GM12878 (cell line): ENCODE measurements at regions not wholly inside any gene's neighbourhood (a gene's known extent, or its start where the extent isn't known, plus 50 kb on each side); places are given as distances from the start of the nearest gene placed in this dataset.

ENCODE experiments used
- ATAC-seq: fragments of 200-7000 bp; cut with Tn5 transposase; 3 replicates; pipeline ENCODE4 v1.9.1; 2020; ENCODE audit warnings: mild to moderate bottlenecking, moderate library complexity
- BruUV-seq: library from RNA; stranded (reverse); fragments of 400-500 nt; replicated peaks from 2 replicates; lab custom pipeline; 2021; lab: Mats Ljungman, UMichigan
- CTCF ChIA-PET: fragments of 300-600 bp; sonication (Branson Sonifier 250); formaldehyde crosslinking; extraction: SDS; loops from one replicate; lab custom pipeline; 2021; ENCODE audit warnings: inconsistent platforms; lab: Yijun Ruan, JAX
- POLR2A ChIA-PET: fragments of 350-600 bp; formaldehyde crosslinking; extraction: SDS; loops from one replicate; lab custom pipeline; 2021; ENCODE audit warnings: inconsistent platforms; lab: Charles Lee
- RAD21 ChIA-PET: fragments of 300-600 bp; sonication (Branson Sonifier 250); formaldehyde crosslinking; loops from one replicate; lab custom pipeline; 2023; ENCODE audit warnings: antibody characterized with exemption; ENCODE audit not compliant: unreplicated experiment; lab: Charles Lee
- SMC1A ChIA-PET: fragments of 300-600 bp; sonication (Branson Sonifier 250); formaldehyde crosslinking; loops from one replicate; lab custom pipeline; 2023; ENCODE audit not compliant: unreplicated experiment, uncharacterized antibody; lab: Charles Lee
- DNase-seq: peaks from one replicate; pipeline ENCODE4 v3.0.0-alpha.2; 2011; ENCODE audit warnings: low read depth, low spot score
- FAIRE-seq: peaks from 3 replicates; lab custom pipeline; 2011; peaks lifted over from hg19 to GRCh38; lab: Jason Lieb, UNC
- H2AFZ ChIP-seq: 2 replicates; pipeline ENCODE4 v1.6.0; 2011; ENCODE audit warnings: low read depth, low read length, control low read depth; ENCODE audit not compliant: control insufficient read depth
- H3K27ac ChIP-seq: 2 replicates; pipeline ENCODE4 v1.5.1; 2011; ENCODE audit warnings: control low read depth; ENCODE audit not compliant: control insufficient read depth, insufficient read depth
- H3K27me3 ChIP-seq, 2 experiments: replicated peaks in 1 of 2; 2 replicates each; pipeline versions ENCODE4 v1.6.0 to v1.6.1; 2011; ENCODE audit warnings: low read length in 1 of 2; ENCODE audit not compliant: control insufficient read depth in 2 of 2, insufficient read depth in 2 of 2
- H3K36me3 ChIP-seq, 2 experiments: 2 replicates each; pipeline ENCODE4 v1.5.1; 2011; ENCODE audit warnings: low read length in 1 of 2; ENCODE audit not compliant: control insufficient read depth in 2 of 2, insufficient read depth in 2 of 2
- H3K4me1 ChIP-seq: 2 replicates; pipeline ENCODE4 v1.6.1; 2011; ENCODE audit warnings: mild to moderate bottlenecking, low read length, moderate library complexity, mixed read lengths; ENCODE audit not compliant: control insufficient read depth, insufficient read depth
- H3K4me2 ChIP-seq: 2 replicates; pipeline ENCODE4 v1.6.0; 2011; ENCODE audit warnings: control low read depth; ENCODE audit not compliant: control insufficient read depth, insufficient read depth
- H3K4me3 ChIP-seq: fragments of 200-600 bp; sonication (generic); 2 replicates; pipeline ENCODE4 v1.5.1; 2016
- H3K79me2 ChIP-seq: 2 replicates; pipeline ENCODE4 v1.6.0; 2011; ENCODE audit warnings: low read length; ENCODE audit not compliant: control insufficient read depth, insufficient read depth
- H3K9ac ChIP-seq: 2 replicates; pipeline ENCODE4 v1.8.0; 2011; ENCODE audit warnings: low read length, control low read depth, mixed read lengths; ENCODE audit not compliant: control insufficient read depth, insufficient read depth
- H3K9me3 ChIP-seq: replicated peaks from 3 replicates; pipeline ENCODE4 v1.5.1; 2011; ENCODE audit warnings: mild to moderate bottlenecking, low read length; ENCODE audit not compliant: control insufficient read depth, insufficient read depth
- H4K20me1 ChIP-seq: 2 replicates; pipeline ENCODE4 v1.6.0; 2011; ENCODE audit not compliant: control insufficient read depth, insufficient read depth
- CHD1 ChIP-seq: IDR thresholded peaks from 2 replicates; pipeline ENCODE4 v1.6.1; 2012; ENCODE audit warnings: low read depth, low read length, improper control_type of control experiment
- HDGF ChIP-seq: fragments of 450-650 bp; IDR thresholded peaks from 2 replicates; pipeline ENCODE4 v1.6.1; 2016; ENCODE audit warnings: antibody characterized with exemption
- KLF5 ChIP-seq: fragments of 450-650 bp; IDR thresholded peaks from 2 replicates; pipeline ENCODE4 v1.6.1; 2014; ENCODE audit warnings: mild to moderate bottlenecking; ENCODE audit not compliant: partially characterized antibody
- MTA3 ChIP-seq: IDR thresholded peaks from 2 replicates; pipeline ENCODE4 v1.6.1; 2012; ENCODE audit warnings: low read length, inconsistent platforms, borderline replicate concordance
- NFXL1 ChIP-seq: fragments of 450-650 bp; IDR thresholded peaks from 2 replicates; pipeline ENCODE4 v1.6.1; 2017; ENCODE audit warnings: antibody characterized with exemption, mild to moderate bottlenecking, borderline replicate concordance
- NFYA ChIP-seq: IDR thresholded peaks from 2 replicates; pipeline ENCODE4 v1.6.1; 2011; ENCODE audit warnings: low read depth, mild to moderate bottlenecking, low read length, improper control_type of control experiment, borderline replicate concordance
- SMAD5 ChIP-seq: IDR thresholded peaks from 2 replicates; pipeline ENCODE4 v1.6.1; 2016; ENCODE audit warnings: antibody characterized with exemption, low read depth
- STAT3 ChIP-seq: IDR thresholded peaks from 2 replicates; pipeline ENCODE4 v1.6.1; 2011; ENCODE audit warnings: low read depth, low read length, improper control_type of control experiment
- TCF7 ChIP-seq: IDR thresholded peaks from 2 replicates; pipeline ENCODE4 v1.6.1; 2014; ENCODE audit warnings: antibody characterized with exemption, borderline replicate concordance
- ZBTB33 ChIP-seq: fragments of 450-650 bp; IDR thresholded peaks from 2 replicates; pipeline ENCODE4 v1.6.1; 2017; ENCODE audit warnings: mild to moderate bottlenecking
- ZNF217 ChIP-seq: fragments of 450-650 bp; IDR thresholded peaks from 2 replicates; pipeline ENCODE4 v1.6.1; 2017; ENCODE audit warnings: antibody characterized with exemption, mild to moderate bottlenecking
- ZZZ3 ChIP-seq: IDR thresholded peaks from 2 replicates; pipeline ENCODE4 v1.6.1; 2011; ENCODE audit warnings: low read depth; ENCODE audit not compliant: control insufficient read depth, insufficient read length
- WGBS: methylation state at CpG from one replicate; pipeline ENCODE4 v1.1.6; 2016; ENCODE audit warnings: low lambda C conversion rate; ENCODE audit not compliant: insufficient replicate concordance, insufficient coverage; ENCODE audit errors: missing lambda C conversion rate; 5-methylcytosine and 5-hydroxymethylcytosine counted together
- in situ Hi-C: fragments of 300-500 bp; cut with MboI; formaldehyde crosslinking; loops from 9 replicates; pipeline ENCODE4 v1.14.3; 2018; ENCODE audit warnings: mixed read lengths
- intact Hi-C: fragments of 100-400 bp; cut with micrococcal nuclease; formaldehyde crosslinking; loops from one replicate; pipeline ENCODE4 v1.14.2; 2022; ENCODE audit not compliant: unreplicated experiment

- in situ Hi-C loops (loop anchor here (25.0 kb wide), 1 partner anchor 668 kb away; no protein-coding TSS in a partner anchor), intact Hi-C loops (no loop called here)
- H3K9me3 ChIP-seq, result no peaks in the 10 kb centered on the region; the same call in 2 of the 3 replicates
- ChIA-PET SMC1A (interaction anchor here (0.7 kb wide), 1 partner anchor 44 kb away, joined by 3 read pairs; no protein-coding TSS in a partner anchor), RAD21 (no interaction called here), CTCF (interaction anchor here (1.5 kb wide), 1 partner anchor 61 kb away, joined by 7 read pairs; no protein-coding TSS in a partner anchor), POLR2A (no interaction called here)
- no peak overlapping the region for H3K27ac ChIP-seq
- H3K27me3 ChIP-seq, result no peaks in the 10 kb centered on the region; a peak in 1 of 4 replicates
- no peak overlapping the region for H3K4me2 ChIP-seq
- DNase-seq (no peak), FAIRE-seq (no peak), ATAC-seq (no peak)
- no peak overlapping the region for H3K4me3 ChIP-seq
- TF ChIP-seq SMAD5, result no peak
- TF ChIP-seq NFXL1, result no peak
- TF ChIP-seq ZZZ3, result no peak
- TF ChIP-seq CHD1, result no peak
- no peak for TF ChIP-seq STAT3
- TF ChIP-seq HDGF, result no peak
- no peak for TF ChIP-seq TCF7
- TF ChIP-seq KLF5, result no peak
- no peak for TF ChIP-seq ZBTB33
- TF ChIP-seq ZNF217, result no peak
- no peak for TF ChIP-seq MTA3
- TF ChIP-seq NFYA, result no peak
- no peaks in the 10 kb centered on the region for H3K4me1 ChIP-seq
- no peaks in the 10 kb centered on the region for H3K79me2 ChIP-seq
- no peaks in the 10 kb centered on the region for H3K36me3 ChIP-seq
- H2AFZ ChIP-seq, result no peak overlapping the region
- 3% methylated on average over 2 of the region's 2 CpGs for WGBS
- no peak overlapping the region for H3K9ac ChIP-seq
- no TSS peak for BruUV-seq
- no peaks in the 10 kb centered on the region for H4K20me1 ChIP-seq
Measured at GRCh38 chr14:24744641-24745040, 110.7 kb upstream of the GZMB start.
